ENCODE measurements at regions not wholly inside any gene's neighbourhood (a gene's known extent, or its start where the extent isn't known, plus 50 kb on each side); places are given as distances from the start of the nearest gene placed in this dataset.

- 100% methylated on average over 1 of the region's 5 CpGs for WGBS (ENCODE audit: insufficient coverage)
- POLR2A ChIA-PET = no interaction called here
- peaks cover 5% of the 10 kb centered on the region for H3K9me3 Mint-ChIP-seq (ENCODE audit: insufficient read depth)
- Histone ChIP-seq H3K79me2 (ENCODE audit: control insufficient read depth, insufficient read depth, low read length) (no peaks in the 10 kb centered on the region), H3K36me3 (replicated peaks in 1 of 2; ENCODE audit: control extremely low read depth in 1 of 2, control insufficient read depth in 1 of 2, extremely low read depth in 1 of 2, insufficient read depth in 2 of 2, low read length in 1 of 2) (no peaks in the 10 kb centered on the region), H3K4me3 (ENCODE audit: control extremely low read depth in 1 of 5, extremely low read depth in 1 of 5, insufficient read depth in 1 of 5, low read depth in 2 of 5, low read length in 4 of 5) (no peak overlapping the region), H2AFZ (ENCODE audit: insufficient read depth, low read depth, low read length, poor library complexity, severe bottlenecking) (no peak overlapping the region), H3K4me1 (ENCODE audit: control insufficient read depth in 2 of 2, insufficient read depth in 2 of 2, low read length in 2 of 2) (no peaks in the 10 kb centered on the region), H3K27ac (ENCODE audit: low read length in 2 of 2) (no peak overlapping the region), H3K27me3 (replicated peaks in 1 of 4; ENCODE audit: control extremely low read depth in 1 of 4, control insufficient read depth in 3 of 4, insufficient read depth in 4 of 4, low read length in 3 of 4) (no peaks in the 10 kb centered on the region), H3K4me2 (replicated peaks; ENCODE audit: low read depth, low read length, poor library complexity, severe bottlenecking) (no peak overlapping the region), H4K20me1 (ENCODE audit: control insufficient read depth, insufficient read depth, low read length, poor library complexity, severe bottlenecking) (no peaks in the 10 kb centered on the region), H3K9ac (ENCODE audit: low read length) (no peak overlapping the region), H3K9me3 (ENCODE audit: control extremely low read depth in 1 of 3, control insufficient read depth in 2 of 3, insufficient read depth in 1 of 3, low read length in 2 of 3) (peaks cover 0 to 5% (median 0%) of the 10 kb centered on the region in 3 donors)
- CTCF ChIA-PET = no interaction called here
- H3K27ac Mint-ChIP-seq = no peak overlapping the region
- no peak overlapping the region for H3K4me3 Mint-ChIP-seq
- H3K4me1 Mint-ChIP-seq = no peaks in the 10 kb centered on the region
- no peak for DNase-seq
- ATAC-seq (ENCODE audit: low read depth) = no peak
- H3K27me3 Mint-ChIP-seq = no peaks in the 10 kb centered on the region
- TF ChIP-seq EZH2 (IDR thresholded peaks at IDR 0.05; ENCODE audit: borderline replicate concordance, insufficient read depth, low read depth, low read length, poor library complexity, severe bottlenecking) (no peak), CTCF (IDR thresholded peaks at IDR 0.05) (no peak)
- intact Hi-C loops (cut with micrococcal nuclease) = no loop called here
Measured at GRCh38 chr9:13382595-13382994, 103.1 kb upstream of the MPDZ start.

DNA sequence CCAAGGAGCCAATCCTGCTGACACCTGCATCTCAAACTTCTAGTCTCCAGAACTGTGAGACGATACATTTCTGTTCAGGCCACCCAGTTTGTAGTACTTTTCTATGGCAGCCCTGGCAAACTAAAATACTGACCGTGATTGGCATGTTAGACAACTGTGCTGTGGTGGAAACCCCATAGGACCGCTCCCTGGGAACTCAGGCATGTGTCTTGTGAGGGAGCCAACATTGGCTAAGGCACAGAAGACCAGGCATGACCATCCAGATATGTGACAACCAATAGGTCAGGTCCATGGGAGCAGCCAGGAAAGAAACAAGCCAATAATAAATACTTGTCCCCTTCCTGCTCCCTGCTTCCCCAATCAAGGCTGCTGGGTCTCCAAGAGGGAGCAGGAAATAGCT is 101.4 kb upstream of the MPDZ start:
- no peak overlapping the region for H3K4me2 ChIP-seq (replicated peaks; ENCODE audit: low read depth, low read length, poor library complexity, severe bottlenecking)
- H3K9me3 ChIP-seq (ENCODE audit: control extremely low read depth in 1 of 3, control insufficient read depth in 2 of 3, insufficient read depth in 1 of 3, low read length in 2 of 3) = peaks cover 0 to 5% (median 0%) of the 10 kb centered on the region in 3 donors
- H3K27ac Mint-ChIP-seq = no peak overlapping the region
- H3K9me3 Mint-ChIP-seq (ENCODE audit: insufficient read depth) = peaks cover 3% of the 10 kb centered on the region
- DNase-seq = no peak
- no peak overlapping the region for H3K9ac ChIP-seq (ENCODE audit: low read length)
- no peaks in the 10 kb centered on the region for H3K79me2 ChIP-seq (ENCODE audit: control insufficient read depth, insufficient read depth, low read length)
- H3K36me3 ChIP-seq (replicated peaks in 1 of 2; ENCODE audit: control extremely low read depth in 1 of 2, control insufficient read depth in 1 of 2, extremely low read depth in 1 of 2, insufficient read depth in 2 of 2, low read length in 1 of 2) = no peaks in the 10 kb centered on the region
- no peak overlapping the region for H3K27ac ChIP-seq (ENCODE audit: low read length in 2 of 2)
- no peaks in the 10 kb centered on the region for H3K27me3 Mint-ChIP-seq
- TF ChIP-seq CTCF (IDR thresholded peaks at IDR 0.05) (no peak), EZH2 (IDR thresholded peaks at IDR 0.05; ENCODE audit: borderline replicate concordance, insufficient read depth, low read depth, low read length, poor library complexity, severe bottlenecking) (no peak)
- no peaks in the 10 kb centered on the region for H3K27me3 ChIP-seq (replicated peaks in 1 of 4; ENCODE audit: control extremely low read depth in 1 of 4, control insufficient read depth in 3 of 4, insufficient read depth in 4 of 4, low read length in 3 of 4)
- H3K4me1 Mint-ChIP-seq = no peaks in the 10 kb centered on the region
- no peak for ATAC-seq (ENCODE audit: low read depth)
- H3K4me3 Mint-ChIP-seq = no peak overlapping the region
- CTCF ChIA-PET = no interaction called here
- H3K4me1 ChIP-seq (ENCODE audit: control insufficient read depth in 2 of 2, insufficient read depth in 2 of 2, low read length in 2 of 2) = no peaks in the 10 kb centered on the region
- no peak overlapping the region for H2AFZ ChIP-seq (ENCODE audit: insufficient read depth, low read depth, low read length, poor library complexity, severe bottlenecking)
- H4K20me1 ChIP-seq (ENCODE audit: control insufficient read depth, insufficient read depth, low read length, poor library complexity, severe bottlenecking) = no peaks in the 10 kb centered on the region
- intact Hi-C loops (cut with micrococcal nuclease) = no loop called here
- WGBS (ENCODE audit: insufficient coverage) = 90% methylated on average over 3 of the region's 3 CpGs
- no peak overlapping the region for H3K4me3 ChIP-seq (ENCODE audit: control extremely low read depth in 1 of 5, extremely low read depth in 1 of 5, insufficient read depth in 1 of 5, low read depth in 2 of 5, low read length in 4 of 5)
- POLR2A ChIA-PET = no interaction called here

All from B cell (primary cell).